Gastroesophageal sphincter (tissue), 3 donors: ENCODE measurements at regions not wholly inside any gene's neighbourhood (a gene's known extent, or its start where the extent isn't known, plus 50 kb on each side); places are given as distances from the start of the nearest gene placed in this dataset.

Experiments used
- CTCF ChIP-seq, 4 experiments: fragments of 200-600 bp in 2 of 4; fragments of 450-650 bp in 2 of 4; sonication (generic) in 1 of 4; IDR thresholded peaks; one replicate each; pipeline ENCODE4 v1.5.1; 2017 to 2019; ENCODE audit warnings: antibody characterized with exemption in 4 of 4, mild to moderate bottlenecking in 2 of 4, moderate library complexity in 2 of 4
- POLR2A ChIP-seq, 2 donors: fragments of 450-650 bp; IDR thresholded peaks; one replicate each; pipeline ENCODE4 v1.6.1; 2017; ENCODE audit warnings: antibody characterized with exemption in 2 of 2, mild to moderate bottlenecking in 2 of 2, moderate library complexity in 1 of 2
- POLR2AphosphoS5 ChIP-seq: sonication (generic); formaldehyde crosslinking; IDR thresholded peaks from one replicate; pipeline ENCODE4 v1.6.1; 2017; ENCODE audit warnings: antibody characterized with exemption

GRCh38 chr5:1974501-1975405 lies 92.0 kb upstream of the IRX4 start:
- TF ChIP-seq POLR2A (IDR thresholded peaks at IDR 0.05) (no peak), POLR2AphosphoS5 (no peak), CTCF (IDR thresholded peaks at IDR 0.05) (no peak)
